ENCODE measurements at regions not wholly inside any gene's neighbourhood (a gene's known extent, or its start where the extent isn't known, plus 50 kb on each side); places are given as distances from the start of the nearest gene placed in this dataset. TPM values are rescaled to one million over a fixed set of nuclear protein-coding genes. Genes with fewer than 3 reads are reported as not detected.

- SMC1A ChIA-PET (ENCODE audit: uncharacterized antibody, unreplicated experiment), result interaction anchor here (0.8 to 1.0 kb wide), 2 partner anchors 18 to 142 kb away, joined by 3 read pairs; no protein-coding TSS in a partner anchor
- ATAC-seq (no peak), FAIRE-seq (no peak), DNase-seq (ENCODE audit: low read depth, low spot score) (no peak)
- H3K27me3 ChIP-seq (replicated peaks in 1 of 2; ENCODE audit: control insufficient read depth in 2 of 2, insufficient read depth in 2 of 2, low read length in 1 of 2), result no peaks in the 10 kb centered on the region
- no peaks in the 10 kb centered on the region for H3K36me3 ChIP-seq (ENCODE audit: control insufficient read depth in 2 of 2, insufficient read depth in 2 of 2, low read length in 1 of 2)
- H3K9ac ChIP-seq (ENCODE audit: control insufficient read depth, insufficient read depth, low read length), result no peak overlapping the region
- RAD21 ChIA-PET (ENCODE audit: unreplicated experiment), result interaction anchor here (0.7 to 1.9 kb wide), 2 partner anchors 53 to 151 kb away, joined by 3 to 5 read pairs; no protein-coding TSS in a partner anchor
- H3K79me2 ChIP-seq (ENCODE audit: control insufficient read depth, insufficient read depth, low read length), result no peaks in the 10 kb centered on the region
- no peaks in the 10 kb centered on the region for H4K20me1 ChIP-seq (ENCODE audit: control insufficient read depth, insufficient read depth)
- no peak overlapping the region for H3K27ac ChIP-seq (ENCODE audit: control insufficient read depth, insufficient read depth)
- intact Hi-C loops (cut with micrococcal nuclease; ENCODE audit: unreplicated experiment) (no loop called here), in situ Hi-C loops (cut with MboI) (no loop called here)
- POLR2A ChIA-PET, result no interaction called here
- CTCF ChIA-PET, result interaction anchor here (0.5 to 1.5 kb wide), 5 partner anchors 25 to 671 kb away, joined by 3 to 5 read pairs (median 3); no protein-coding TSS in a partner anchor
- no peaks in the 10 kb centered on the region for H3K4me1 ChIP-seq (ENCODE audit: control insufficient read depth, insufficient read depth, low read length)
- no peak overlapping the region for H2AFZ ChIP-seq (ENCODE audit: control insufficient read depth, low read depth, low read length)
- no peak overlapping the region for H3K4me2 ChIP-seq (ENCODE audit: control insufficient read depth, insufficient read depth)
- no peak overlapping the region for H3K4me3 ChIP-seq
- no TSS peak for BruUV-seq (replicated peaks)
- 47% methylated on average over 1 of the region's 1 CpG for WGBS (ENCODE audit: insufficient coverage, insufficient replicate concordance, low lambda C conversion rate, missing lambda C conversion rate)
- H3K9me3 ChIP-seq (replicated peaks; ENCODE audit: control insufficient read depth, insufficient read depth, low read length), result no peaks in the 10 kb centered on the region
- TF ChIP-seq ZZZ3 (IDR thresholded peaks at IDR 0.05; ENCODE audit: control insufficient read depth, insufficient read length, low read depth), result no peak
- TF ChIP-seq GATAD2B (conservative IDR thresholded peaks at IDR 0.05; ENCODE audit: low read depth), result no peak
- no peak for TF ChIP-seq CBX5 (IDR thresholded peaks at IDR 0.05; ENCODE audit: low read depth)
Measured at GRCh38 chr4:112094330-112094729, 50.9 kb upstream of the FAM241A start.

MicroRNAs in the stretch of these regions (microRNA counts, 767-probe panel; counts per million panel counts)
- 1,438 counts per million, percentile 53 among the panel's probes with 10 or more counts for microRNA hsa-miR-297

Small RNAs in the stretch of these regions (microRNA-seq; reads per million reads assigned to microRNA genes)
- gene MIR297, result not detected

Small RNAs in the stretch of these regions (small RNA-seq; reads per million reads assigned to genes)
- gene MIR297 (not detected), gene RNU6-289P (not detected)
